ENCODE measurements at regions not wholly inside any gene's neighbourhood (a gene's known extent, or its start where the extent isn't known, plus 50 kb on each side); places are given as distances from the start of the nearest gene placed in this dataset.
"Not testable (repeated sequence)": the region's sequence is repeated elsewhere in the genome, so short reads cannot be mapped to it uniquely, and the experiment has no call there.

DNA sequence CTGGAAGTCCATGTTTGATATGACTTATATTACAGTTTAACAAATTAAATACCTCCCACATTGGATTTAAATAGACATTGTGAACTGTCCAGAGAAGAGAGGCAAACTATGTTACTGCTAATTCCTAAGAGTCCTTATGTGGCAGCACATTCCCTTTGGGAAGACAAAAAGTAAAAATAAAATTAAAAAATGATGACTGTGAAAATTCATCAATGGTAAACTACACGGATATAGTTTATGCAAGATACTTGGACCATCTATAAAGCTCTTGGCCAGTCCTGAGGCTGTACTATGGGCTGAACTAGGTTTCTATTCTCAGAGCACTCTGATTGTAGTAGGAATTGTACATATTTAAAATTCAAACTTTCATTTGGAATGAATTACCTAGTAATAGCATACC is 206.4 kb downstream of the LRRK2 start:
- no peak for DNase-seq (ENCODE audit: low spot score)

DNA sequence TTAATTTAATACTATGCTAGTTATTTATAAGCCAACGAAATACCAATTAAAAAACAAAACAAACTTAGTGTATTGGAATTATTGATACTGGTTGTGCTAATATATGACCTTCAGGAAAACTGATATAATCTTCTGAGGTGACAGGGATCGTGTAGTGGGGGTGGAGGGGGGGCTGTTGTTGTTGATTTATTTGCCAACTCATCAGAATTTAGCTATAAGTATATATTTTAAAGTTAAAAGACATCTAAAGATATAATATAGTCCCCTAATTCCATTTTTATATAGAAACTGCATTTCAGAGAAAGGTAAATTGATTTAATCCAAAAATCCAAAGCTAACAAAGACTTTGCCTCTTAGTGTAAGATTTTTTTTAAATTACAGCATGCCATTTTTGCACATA is 210.5 kb downstream of the LRRK2 start:
- no peak for DNase-seq (ENCODE audit: low spot score)

DNA sequence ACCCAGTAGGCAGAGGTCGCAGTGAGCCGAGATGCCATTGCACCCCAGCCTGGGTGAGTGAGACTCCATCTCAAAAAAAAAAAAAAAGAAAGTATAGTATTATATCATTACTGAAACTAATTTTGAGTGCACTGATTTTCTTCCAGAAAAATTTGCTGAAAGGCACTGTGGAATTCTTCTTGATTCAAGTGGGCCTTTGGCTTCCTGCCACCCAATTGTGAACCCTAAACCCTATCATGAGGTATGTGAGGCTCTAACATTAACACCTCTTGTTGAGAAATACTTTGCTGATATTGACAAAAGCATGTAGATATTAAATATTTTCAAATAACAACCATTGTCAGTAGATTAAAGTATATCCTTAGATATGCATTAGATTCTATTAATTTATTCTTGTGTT is 211.2 kb downstream of the LRRK2 start:
- no peak for DNase-seq (ENCODE audit: low spot score)

DNA sequence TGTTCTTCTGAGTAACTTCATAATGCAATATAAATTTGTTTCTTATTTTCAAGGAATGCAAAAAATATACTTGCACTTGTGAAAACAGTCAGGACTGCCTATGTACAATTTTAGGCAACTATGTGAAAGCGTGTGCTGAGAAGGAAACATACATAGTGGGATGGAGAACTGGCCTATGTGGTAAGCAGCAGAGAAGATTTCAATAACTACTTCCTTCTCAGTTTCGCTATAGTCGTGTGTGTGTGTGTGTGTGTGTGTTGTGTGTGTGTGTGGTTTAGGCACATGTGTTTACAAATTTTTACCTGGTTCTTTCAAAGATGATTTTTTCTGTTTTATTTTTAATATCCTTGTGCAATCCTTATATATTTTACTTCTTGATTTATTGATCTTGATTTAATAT is 211.8 kb downstream of the LRRK2 start:
- DNase-seq (ENCODE audit: low spot score), result no peak

DNA sequence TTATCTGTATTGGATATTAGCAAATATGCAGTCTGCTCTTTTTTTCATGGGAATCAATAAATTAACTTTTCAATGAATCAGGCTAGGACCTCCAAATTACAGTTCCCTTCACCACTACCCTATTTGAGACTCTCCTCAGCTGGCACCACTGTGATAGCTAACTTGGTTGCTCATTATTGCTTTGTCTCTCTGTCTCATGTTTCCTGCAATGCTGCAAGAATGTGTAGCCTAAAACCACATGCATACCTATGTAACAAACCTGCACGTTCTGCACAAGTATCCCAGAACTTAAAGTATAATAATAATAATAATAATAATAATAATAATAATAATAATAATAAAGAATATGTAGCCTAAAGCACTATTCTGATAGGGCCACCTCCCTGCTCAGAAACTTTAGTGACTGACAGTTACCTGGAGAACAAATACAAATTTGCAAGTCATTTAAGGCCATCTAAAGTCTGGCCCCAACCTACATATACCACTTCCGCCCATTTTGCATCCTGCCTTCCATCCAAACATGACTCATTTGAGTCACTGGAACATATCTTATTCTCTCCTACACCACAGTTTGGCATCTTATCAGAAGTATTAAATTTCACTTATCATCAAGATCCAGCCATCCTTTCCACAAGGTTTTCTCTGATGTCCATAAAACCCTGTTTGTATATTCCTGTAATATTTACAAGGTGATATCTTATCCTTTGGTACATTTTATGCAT is 215.1 kb downstream of the LRRK2 start:
- DNase-seq (ENCODE audit: low spot score), result no peak

DNA sequence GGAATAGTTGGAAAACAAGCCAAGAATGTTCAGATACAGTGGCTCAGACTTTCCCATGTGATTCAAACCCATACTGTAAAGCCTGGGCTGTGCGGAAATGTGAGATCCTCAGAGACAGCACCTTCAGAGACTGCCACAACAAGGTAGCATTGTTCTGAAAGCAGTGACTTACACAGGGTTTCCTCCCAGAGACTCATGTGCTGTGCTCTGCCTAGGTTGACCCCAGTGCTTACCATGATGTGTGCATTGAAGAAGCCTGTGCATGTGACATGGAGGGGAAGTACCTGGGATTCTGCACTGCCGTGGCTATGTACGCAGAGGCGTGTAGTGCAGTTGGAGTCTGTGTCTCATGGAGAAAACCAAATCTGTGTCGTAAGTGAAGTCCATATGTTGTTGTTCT is 219.4 kb downstream of the LRRK2 start:
- DNase-seq (ENCODE audit: low spot score), result no peak

DNA sequence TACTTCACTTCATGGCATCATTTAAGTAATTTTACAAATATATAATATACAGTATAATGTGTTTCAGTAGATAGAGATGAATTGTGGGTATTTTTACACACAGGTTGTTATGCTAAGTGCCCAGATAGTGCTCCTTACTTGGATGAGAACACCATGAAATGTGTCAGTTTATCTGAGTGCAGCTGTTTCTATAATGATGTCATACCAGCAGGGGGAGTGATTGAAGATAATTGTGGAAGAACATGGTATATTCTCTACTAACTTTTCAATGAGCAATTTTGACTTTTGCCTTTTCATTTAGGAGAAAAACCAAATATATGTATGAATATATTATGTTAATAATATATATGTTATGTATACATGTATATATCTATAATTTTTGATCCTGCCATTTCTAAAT is 221.6 kb downstream of the LRRK2 start:
- DNase-seq (ENCODE audit: low spot score), result no peak

DNA sequence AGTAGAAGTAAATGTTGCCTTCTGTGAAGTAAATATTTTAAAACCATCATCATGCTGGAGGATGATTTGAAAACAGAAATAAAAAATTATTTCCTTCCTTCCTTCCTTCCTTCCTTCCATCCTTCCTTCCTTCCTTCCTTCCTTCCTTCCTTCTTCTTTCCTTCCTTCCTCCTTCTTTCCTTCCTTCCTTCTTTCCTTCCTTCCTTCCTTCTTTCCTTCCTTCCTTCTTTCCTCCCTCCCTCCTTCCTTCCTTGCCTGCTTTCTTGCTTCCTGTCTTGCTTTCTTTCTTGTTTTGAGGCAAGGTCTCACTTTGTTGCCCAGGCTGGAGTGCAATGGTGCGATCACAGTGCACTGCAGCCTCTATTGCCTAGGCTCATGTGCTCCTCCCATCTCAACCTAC is 223.7 kb downstream of the LRRK2 start:
- DNase-seq (ENCODE audit: low spot score), result not testable (repeated sequence)

DNA sequence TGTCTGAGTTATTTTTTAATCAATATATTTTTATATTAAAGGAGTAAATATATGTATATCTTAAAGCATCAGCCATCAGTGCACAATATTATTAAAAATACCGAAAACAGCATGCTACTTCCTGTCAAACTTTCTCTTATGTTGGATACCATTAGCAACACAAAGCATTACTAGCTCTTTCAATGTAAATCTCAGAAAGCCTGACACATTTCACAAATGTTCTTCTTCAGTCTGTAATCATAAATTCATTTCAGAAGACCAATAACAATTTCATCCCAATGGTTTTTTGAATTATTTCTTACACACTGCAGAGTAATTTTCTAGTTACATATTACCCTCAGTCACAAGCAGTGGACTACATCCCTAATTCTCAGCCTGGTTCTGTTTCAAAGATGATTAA is 226.9 kb downstream of the LRRK2 start:
- no peak for DNase-seq (ENCODE audit: low spot score)

DNA sequence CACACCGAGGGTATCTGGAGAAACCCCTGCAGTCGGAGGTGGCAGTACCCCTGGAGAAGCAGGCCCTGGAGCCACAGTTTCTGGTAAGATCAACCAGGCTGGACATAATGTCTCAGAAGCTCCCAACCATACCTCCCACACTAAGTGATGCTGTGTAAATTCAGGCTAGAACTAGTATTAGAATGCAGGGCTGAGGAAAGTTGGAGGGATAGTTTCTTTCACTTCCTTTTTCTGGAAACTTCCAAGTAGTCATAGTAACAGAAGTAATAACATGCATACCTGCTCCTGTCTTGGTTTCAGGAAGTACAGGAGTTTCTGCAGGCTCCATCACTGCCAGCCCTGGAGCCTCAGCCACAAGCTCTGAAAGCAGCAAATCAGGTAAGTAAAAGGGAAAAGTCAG is 228.1 kb upstream of the CNTN1 start:
- DNase-seq (ENCODE audit: low spot score), result no peak

DNA sequence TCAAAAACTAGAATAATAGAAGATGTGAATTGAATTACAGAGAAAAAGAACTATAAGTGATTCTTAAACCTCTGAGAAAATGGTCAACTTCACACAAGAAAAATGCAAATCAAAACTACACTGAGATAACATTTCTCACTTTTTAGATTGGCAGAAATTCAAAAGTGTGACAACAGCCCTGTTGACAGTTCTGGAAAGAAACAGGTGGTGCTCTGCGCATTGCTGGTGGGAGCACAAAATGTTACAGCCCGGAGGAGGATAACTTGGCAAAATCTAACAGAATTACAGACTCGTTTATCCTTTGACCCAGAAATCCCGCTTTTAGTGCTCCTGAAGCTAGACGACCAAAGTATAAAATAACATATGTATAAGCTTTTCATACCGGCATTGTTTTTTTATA is 222.5 kb upstream of the CNTN1 start:
- DNase-seq (ENCODE audit: low spot score), result no peak

DNA sequence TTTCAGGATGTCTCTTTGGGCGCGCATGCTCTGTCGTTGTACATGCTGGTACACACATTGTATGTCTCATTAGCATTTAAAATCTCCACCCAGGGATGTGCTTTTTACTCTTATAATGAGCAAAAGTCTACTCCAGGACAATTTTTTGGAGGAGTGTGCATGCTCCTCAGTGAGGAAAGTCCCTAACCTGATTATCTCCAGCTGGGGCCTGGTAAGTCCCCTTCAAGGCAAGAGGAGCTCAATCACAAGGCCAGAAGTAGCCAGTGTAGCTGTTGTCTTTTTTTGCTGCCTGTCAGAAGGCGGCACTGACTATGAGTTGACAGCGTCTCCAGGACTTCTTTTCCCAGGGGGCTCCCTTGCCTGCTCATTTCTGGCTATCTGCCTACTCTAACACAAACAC is 218.3 kb upstream of the CNTN1 start:
- no peak for DNase-seq (ENCODE audit: low spot score)

DNA sequence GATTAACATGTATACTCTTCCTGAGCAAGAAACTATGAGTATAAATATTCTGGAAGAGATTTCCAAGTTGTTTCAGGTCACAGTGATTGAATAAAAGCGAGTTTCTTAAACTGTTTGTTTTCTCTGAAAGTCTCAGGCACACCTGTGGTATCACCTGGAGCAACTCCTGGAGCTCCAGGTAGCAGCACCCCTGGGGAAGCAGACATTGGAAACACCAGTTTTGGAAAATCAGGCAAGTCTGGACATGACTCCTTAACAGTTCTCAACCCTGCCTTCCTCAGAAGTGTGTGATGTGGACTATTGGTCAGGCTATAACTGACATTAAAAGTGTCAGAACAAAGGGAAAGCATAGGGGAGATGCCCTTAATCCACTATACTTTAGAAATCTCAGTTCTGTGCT is 217.6 kb upstream of the CNTN1 start:
- no peak for DNase-seq (ENCODE audit: low spot score)

DNA sequence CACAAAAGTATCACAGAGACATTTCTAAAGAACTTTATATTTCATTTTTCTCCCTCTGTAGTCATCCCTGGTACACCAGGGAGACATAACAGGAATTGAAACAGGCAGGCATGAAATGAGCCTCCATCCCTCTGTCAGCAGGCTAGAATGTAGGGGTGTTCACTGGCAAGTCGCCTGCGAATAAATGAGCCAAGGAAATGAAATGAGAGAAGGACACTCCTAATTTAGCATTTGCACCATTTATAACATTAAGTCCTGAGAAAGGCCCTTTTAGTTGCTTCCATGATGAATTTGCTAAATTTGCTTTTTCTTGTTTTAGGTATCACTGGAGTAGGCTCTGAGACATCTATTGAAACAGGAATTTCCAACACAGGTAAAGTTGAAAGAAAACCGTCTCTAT is 192.4 kb upstream of the CNTN1 start:
- no peak for DNase-seq (ENCODE audit: low spot score)

DNA sequence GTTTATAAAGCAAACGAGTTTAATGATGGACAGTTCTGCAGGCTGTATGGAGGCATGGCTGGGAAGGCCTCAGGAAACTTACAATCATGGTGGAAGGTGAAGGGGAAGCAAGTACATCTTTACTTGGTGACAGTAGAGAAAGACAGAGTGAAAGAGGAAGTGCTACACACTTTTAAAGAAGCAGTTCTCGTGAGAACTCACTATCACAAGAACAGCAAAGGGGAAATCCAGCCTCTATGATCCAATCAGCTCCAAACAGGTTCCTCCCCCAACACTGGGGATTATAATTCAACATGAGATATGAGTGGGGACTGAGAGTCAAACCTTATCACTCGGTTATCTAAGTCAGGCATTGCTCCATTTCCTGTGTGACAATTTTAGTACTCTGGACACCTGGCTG is 189.9 kb upstream of the CNTN1 start:
- DNase-seq (ENCODE audit: low spot score), result no peak

DNA sequence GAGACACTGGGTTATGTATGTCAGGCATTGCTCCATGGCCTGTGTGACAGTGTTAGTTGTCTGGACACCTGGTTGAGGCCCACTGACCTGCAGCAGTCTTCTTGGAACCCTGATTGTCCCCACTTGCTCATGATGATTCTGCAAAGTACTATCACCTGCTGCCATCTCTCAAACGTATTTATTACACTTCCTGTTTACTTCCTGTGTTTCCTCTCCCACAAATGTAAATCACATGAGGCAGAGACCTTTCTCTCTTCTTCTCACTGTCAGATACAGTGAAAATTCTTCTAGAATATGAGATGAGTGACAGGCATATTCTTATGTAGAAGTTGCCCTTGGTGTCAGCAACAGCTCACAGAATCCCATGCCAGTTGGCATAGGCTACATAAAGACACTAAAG is 186.9 kb upstream of the CNTN1 start:
- DNase-seq (ENCODE audit: low spot score), result no peak

DNA sequence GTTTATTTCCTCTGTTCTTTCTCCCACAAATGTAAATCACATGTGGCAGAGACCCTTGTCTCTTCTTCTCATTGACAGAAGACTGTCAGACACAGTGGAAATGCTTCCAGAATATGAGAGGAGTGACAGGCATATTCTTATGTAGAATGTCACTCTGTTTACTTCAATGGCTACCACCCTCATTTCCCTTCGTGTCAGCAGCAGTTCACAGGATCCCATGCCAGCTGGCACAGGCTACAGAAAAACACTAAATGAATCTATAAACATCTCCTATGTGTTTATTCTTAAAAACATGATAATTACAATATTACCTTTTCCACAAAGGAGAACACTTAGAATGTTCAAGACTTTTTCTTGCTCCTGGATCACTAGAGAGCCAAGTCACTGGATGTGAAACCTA is 183.8 kb upstream of the CNTN1 start:
- no peak for DNase-seq (ENCODE audit: low spot score)

DNA sequence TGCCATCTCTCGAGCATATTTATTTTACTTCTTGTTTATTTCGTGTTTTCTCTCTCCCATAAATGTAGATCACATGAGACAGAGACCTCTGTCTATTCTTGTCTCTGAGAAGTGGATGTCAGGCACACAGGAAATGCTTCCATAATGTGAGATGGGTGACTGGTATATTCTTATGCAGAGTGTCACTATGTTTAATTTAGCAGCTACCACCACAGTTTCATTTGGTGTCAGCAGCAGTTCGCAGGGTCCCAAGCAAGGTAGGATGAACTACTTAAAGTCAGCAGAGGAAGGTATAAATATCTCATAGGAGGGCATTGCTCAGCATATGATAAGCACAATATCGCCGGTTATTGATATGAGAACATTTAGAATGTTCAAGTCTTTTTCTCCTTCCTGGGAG is 180.9 kb upstream of the CNTN1 start:
- no peak for DNase-seq (ENCODE audit: low spot score)

DNA sequence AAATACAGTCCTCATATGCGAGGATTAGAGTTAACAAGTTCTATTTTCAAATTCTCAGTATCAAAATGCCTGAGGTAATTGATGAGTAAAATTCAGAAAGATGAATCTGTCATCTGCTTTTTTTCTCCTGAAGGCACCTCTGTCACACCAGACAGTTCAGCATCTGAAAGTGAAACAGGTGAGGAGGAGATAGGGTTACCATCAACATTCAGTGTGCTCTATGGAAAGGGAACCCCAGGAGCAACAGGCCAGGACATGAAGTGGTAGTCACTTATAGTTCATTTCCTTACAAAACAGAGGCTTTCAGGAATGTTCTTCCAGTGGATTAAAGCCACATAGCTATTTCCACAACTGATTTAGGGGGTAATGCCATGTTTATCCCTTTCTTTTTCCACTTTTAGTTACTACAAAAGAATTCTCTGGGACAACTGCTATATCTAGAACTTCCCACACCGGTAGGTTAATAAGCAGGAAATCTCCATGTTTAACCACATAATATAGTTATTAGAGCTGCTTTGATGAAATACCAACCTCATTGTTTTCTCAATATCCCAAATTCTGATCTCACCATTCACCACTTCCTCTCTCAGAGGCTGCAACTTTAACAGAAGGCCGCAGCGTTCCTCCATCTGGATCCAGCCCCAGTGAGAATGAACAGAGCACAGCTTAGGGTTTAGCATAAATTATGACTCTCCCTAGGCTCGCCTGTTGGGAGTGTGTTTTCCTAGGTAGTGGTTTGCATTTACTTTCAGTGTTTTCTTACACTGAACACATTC is 177.0 kb upstream of the CNTN1 start:
- DNase-seq (ENCODE audit: low spot score), result peak; percentile 8

DNA sequence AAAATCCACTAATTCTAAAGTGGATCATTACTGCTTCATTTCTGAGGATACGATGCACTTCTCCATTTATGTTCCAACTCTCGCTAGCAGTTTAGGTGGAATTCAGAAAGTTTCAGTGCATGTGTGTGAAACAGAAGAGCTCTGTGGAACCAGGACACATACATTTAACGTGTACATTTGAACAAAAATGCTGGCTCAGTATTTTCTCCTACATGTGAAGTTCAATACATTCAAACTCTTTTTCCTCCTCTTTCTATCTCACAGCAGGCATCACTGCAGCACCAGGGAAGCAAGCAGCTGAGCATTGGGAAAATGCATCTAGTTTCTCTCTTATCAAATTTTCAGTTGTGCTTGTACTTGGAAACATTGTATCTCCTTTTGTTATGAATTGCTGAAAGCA is 169.4 kb upstream of the CNTN1 start:
- no peak for DNase-seq (ENCODE audit: low spot score)

DNA sequence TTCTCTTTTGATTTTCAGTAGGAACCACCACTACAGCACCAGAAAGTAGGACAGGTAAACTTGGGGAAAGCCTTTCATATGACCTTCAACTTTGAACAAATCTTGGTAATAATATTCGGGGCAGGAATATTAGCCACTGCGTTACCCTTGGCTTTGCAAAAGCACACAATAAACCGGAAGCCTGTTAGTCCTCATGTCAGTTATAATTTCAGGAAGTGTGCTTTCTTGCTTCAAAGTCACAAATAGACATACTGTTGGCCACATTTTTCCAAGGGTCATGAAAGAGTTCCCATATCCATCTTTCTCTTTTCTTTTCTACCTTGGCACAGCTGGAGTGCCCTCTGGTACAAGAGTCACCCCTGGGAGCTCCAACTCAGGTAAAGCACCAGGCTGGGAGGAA is 167.2 kb upstream of the CNTN1 start:
- no peak for DNase-seq (ENCODE audit: low spot score)

DNA sequence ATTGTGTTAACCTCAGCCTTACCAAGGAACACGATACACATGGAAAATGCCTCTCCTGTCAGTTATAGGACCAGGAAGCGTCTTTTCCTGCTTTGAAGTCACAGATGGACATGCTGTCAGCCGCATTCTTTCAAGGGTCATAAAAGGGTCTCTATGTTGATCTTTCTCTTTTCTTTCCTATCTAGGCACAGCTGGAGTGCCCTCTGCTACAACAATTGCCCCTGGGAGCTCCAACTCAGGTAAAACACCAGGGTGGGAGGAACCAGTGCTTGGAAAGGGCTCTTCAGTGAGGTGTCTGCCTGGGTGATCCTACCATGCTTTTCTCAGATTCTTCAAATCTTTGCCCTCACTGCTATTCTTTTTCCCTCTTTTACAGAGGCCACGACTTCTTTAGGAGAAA is 157.4 kb upstream of the CNTN1 start:
- no peak for DNase-seq (ENCODE audit: low spot score)

DNA sequence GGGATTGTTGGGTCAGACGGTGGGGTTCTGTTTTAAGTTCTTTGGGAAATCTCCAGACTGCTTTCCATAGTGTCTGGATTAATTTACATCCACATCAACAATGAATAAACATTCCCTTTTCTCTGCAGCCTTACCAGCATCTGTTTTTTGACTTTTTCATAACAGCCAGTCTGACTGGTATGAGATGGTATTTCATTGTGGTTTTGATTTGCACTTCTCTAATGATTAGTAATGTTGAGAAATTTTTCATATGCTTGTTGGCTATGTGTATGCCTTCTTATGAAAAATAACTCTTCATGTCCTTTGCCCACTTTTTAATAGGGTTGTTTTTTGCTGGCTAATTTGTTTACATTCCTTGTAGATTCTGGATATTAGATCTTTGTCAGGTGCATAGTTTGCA is 140.8 kb upstream of the CNTN1 start:
- DNase-seq (ENCODE audit: low spot score), result no peak

DNA sequence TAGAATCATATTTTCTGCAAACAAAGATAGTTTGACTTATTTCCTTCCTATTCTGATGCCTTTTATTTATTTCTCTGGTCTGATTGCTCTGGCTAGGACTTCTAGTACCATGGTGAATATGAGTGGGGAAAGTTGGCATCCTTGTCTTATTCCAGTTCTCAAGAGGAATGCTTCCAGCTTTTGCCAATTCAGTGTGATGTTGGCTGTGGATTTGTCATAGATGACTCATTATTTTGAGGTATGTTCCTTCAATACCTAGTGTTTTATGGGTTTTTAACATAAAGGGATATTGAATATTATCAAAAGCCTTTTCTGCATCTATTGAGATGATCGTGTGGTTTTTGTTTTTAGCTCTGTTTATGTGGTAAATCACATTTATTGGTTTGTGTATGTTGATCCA is 139.4 kb upstream of the CNTN1 start:
- DNase-seq (ENCODE audit: low spot score), result no peak
